Hepatocyte (in vitro differentiated cells): ENCODE measurements at regions not wholly inside any gene's neighbourhood (a gene's known extent, or its start where the extent isn't known, plus 50 kb on each side); places are given as distances from the start of the nearest gene placed in this dataset.

Source experiments
- DNase-seq: peaks from one replicate; pipeline ENCODE4 v3.0.0-alpha.2; 2016; ENCODE audit warnings: low spot score
- H2AFZ ChIP-seq: fragments of 200-600 bp; sonication (generic); 2 replicates; pipeline ENCODE4 v1.6.0; 2016; ENCODE audit warnings: antibody characterized with exemption, mild to moderate bottlenecking
- H3K27ac ChIP-seq: fragments of 200-600 bp; sonication (generic); 2 replicates; pipeline ENCODE4 v1.5.1; 2016; ENCODE audit warnings: mild to moderate bottlenecking
- H3K27me3 ChIP-seq: fragments of 200-600 bp; sonication (generic); 2 replicates; pipeline ENCODE4 v1.6.1; 2016
- H3K36me3 ChIP-seq: fragments of 200-600 bp; sonication (generic); replicated peaks from 2 replicates; pipeline ENCODE4 v1.5.1; 2016; ENCODE audit warnings: low read depth; ENCODE audit not compliant: insufficient read depth
- H3K4me1 ChIP-seq: fragments of 200-600 bp; sonication (generic); 2 replicates; pipeline ENCODE4 v1.5.1; 2016; ENCODE audit warnings: mild to moderate bottlenecking, moderate library complexity; ENCODE audit not compliant: insufficient read depth
- H3K4me2 ChIP-seq: fragments of 200-600 bp; sonication (generic); 2 replicates; pipeline ENCODE4 v1.6.0; 2016
- H3K4me3 ChIP-seq: fragments of 200-600 bp; sonication (generic); 2 replicates; pipeline ENCODE4 v1.5.1; 2016; ENCODE audit warnings: mild to moderate bottlenecking
- H3K79me2 ChIP-seq: fragments of 200-600 bp; sonication (generic); 2 replicates; pipeline ENCODE4 v1.6.0; 2017; ENCODE audit warnings: mild to moderate bottlenecking
- H3K9me2 ChIP-seq: fragments of 200-600 bp; sonication (generic); replicated peaks from 2 replicates; pipeline ENCODE4 v1.6.0; 2017; ENCODE audit warnings: mild to moderate bottlenecking; ENCODE audit not compliant: insufficient read depth
- H3K9me3 ChIP-seq: fragments of 200-600 bp; sonication (generic); 2 replicates; pipeline ENCODE4 v1.5.1; 2016; ENCODE audit warnings: low read depth, mild to moderate bottlenecking
- H4K20me1 ChIP-seq: fragments of 200-600 bp; sonication (generic); 2 replicates; pipeline ENCODE4 v1.6.0; 2016; ENCODE audit warnings: mild to moderate bottlenecking; ENCODE audit not compliant: insufficient read depth, poor library complexity, severe bottlenecking
- CTCF ChIP-seq: fragments of 200-600 bp; sonication (generic); IDR thresholded peaks from 2 replicates; pipeline ENCODE4 v1.5.1; 2016; ENCODE audit warnings: antibody characterized with exemption, mild to moderate bottlenecking; ENCODE audit not compliant: poor library complexity
- EZH2 ChIP-seq: fragments of 200-600 bp; sonication (generic); IDR thresholded peaks from 2 replicates; pipeline ENCODE4 v1.6.1; 2016; ENCODE audit warnings: antibody characterized with exemption, mild to moderate bottlenecking, borderline replicate concordance
- EZH2phosphoT487 ChIP-seq: fragments of 200-600 bp; sonication (generic); IDR thresholded peaks from one replicate; pipeline ENCODE4 v1.6.1; 2018; ENCODE audit warnings: antibody characterized with exemption, mild to moderate bottlenecking, low read depth, moderate library complexity; ENCODE audit not compliant: unreplicated experiment, severe bottlenecking
- WGBS: methylation state at CpG from one replicate; pipeline ENCODE4 v1.1.6; 2016; ENCODE audit warnings: low lambda C conversion rate; ENCODE audit errors: missing lambda C conversion rate; 5-methylcytosine and 5-hydroxymethylcytosine counted together

GRCh38 chrX:25701876-25702275 lies 436.3 kb upstream of the MAGEB18 start:
- Histone ChIP-seq H4K20me1 (no peaks in the 10 kb centered on the region), H2AFZ (no peak overlapping the region), H3K4me3 (no peak overlapping the region), H3K4me2 (no peak overlapping the region), H3K27me3 (no peaks in the 10 kb centered on the region), H3K79me2 (no peaks in the 10 kb centered on the region), H3K9me3 (no peaks in the 10 kb centered on the region), H3K9me2 (no peaks in the 10 kb centered on the region), H3K36me3 (no peaks in the 10 kb centered on the region), H3K4me1 (no peaks in the 10 kb centered on the region), H3K27ac (no peak overlapping the region)
- 43% methylated on average over 1 of the region's 1 CpG for WGBS
- TF ChIP-seq EZH2 (no peak), CTCF (no peak), EZH2phosphoT487 (no peak)
- no peak for DNase-seq

GRCh38 chrX:25717122-25717521 lies 421.0 kb upstream of the MAGEB18 start:
- no peaks in the 10 kb centered on the region for H3K9me3 ChIP-seq
- H3K79me2 ChIP-seq = no peaks in the 10 kb centered on the region
- H3K36me3 ChIP-seq = no peaks in the 10 kb centered on the region
- H3K4me2 ChIP-seq = no peak overlapping the region
- DNase-seq = no peak
- no peaks in the 10 kb centered on the region for H3K9me2 ChIP-seq
- no peak for TF ChIP-seq EZH2
- no peak for TF ChIP-seq CTCF
- no peak for TF ChIP-seq EZH2phosphoT487
- no peaks in the 10 kb centered on the region for H4K20me1 ChIP-seq
- no peak overlapping the region for H3K27ac ChIP-seq
- 76% methylated on average over 2 of the region's 2 CpGs for WGBS
- H3K4me3 ChIP-seq = no peak overlapping the region
- no peak overlapping the region for H2AFZ ChIP-seq
- no peaks in the 10 kb centered on the region for H3K27me3 ChIP-seq
- H3K4me1 ChIP-seq = no peaks in the 10 kb centered on the region

GRCh38 chrX:25721564-25721963 lies 416.6 kb upstream of the MAGEB18 start:
- no peaks in the 10 kb centered on the region for H3K27me3 ChIP-seq
- H3K9me2 ChIP-seq = no peaks in the 10 kb centered on the region
- no peaks in the 10 kb centered on the region for H3K79me2 ChIP-seq
- H4K20me1 ChIP-seq = no peaks in the 10 kb centered on the region
- no peak overlapping the region for H3K4me2 ChIP-seq
- no peaks in the 10 kb centered on the region for H3K36me3 ChIP-seq
- H3K4me3 ChIP-seq = no peak overlapping the region
- DNase-seq = peak; percentile 11
- H3K4me1 ChIP-seq = no peaks in the 10 kb centered on the region
- no peaks in the 10 kb centered on the region for H3K9me3 ChIP-seq
- no peak overlapping the region for H2AFZ ChIP-seq
- TF ChIP-seq EZH2phosphoT487 (no peak), EZH2 (no peak), CTCF (peak; percentile 47)
- 8% methylated on average over 2 of the region's 2 CpGs for WGBS
- no peak overlapping the region for H3K27ac ChIP-seq

- H4K20me1 ChIP-seq = no peaks in the 10 kb centered on the region
- no peaks in the 10 kb centered on the region for H3K79me2 ChIP-seq
- no peaks in the 10 kb centered on the region for H3K4me1 ChIP-seq
- H3K4me2 ChIP-seq = no peak overlapping the region
- no peak overlapping the region for H3K27ac ChIP-seq
- H3K36me3 ChIP-seq = no peaks in the 10 kb centered on the region
- WGBS = 86% methylated on average over 1 of the region's 1 CpG
- peak; percentile 3 for DNase-seq
- no peak overlapping the region for H3K4me3 ChIP-seq
- H3K27me3 ChIP-seq = no peaks in the 10 kb centered on the region
- no peak for TF ChIP-seq CTCF
- no peak for TF ChIP-seq EZH2
- no peak for TF ChIP-seq EZH2phosphoT487
- no peaks in the 10 kb centered on the region for H3K9me2 ChIP-seq
- H3K9me3 ChIP-seq = no peaks in the 10 kb centered on the region
- H2AFZ ChIP-seq = no peak overlapping the region
These were observed 411.6 kb upstream of the MAGEB18 start for GRCh38 chrX:25726539-25726938.
